T-helper 2 cell treated with Interferon-gamma antibody and Interleukin-4, amounts not matched to agents 5 μg/mL and 100 μg/mL, for 36 hours (primary cell): ENCODE measurements at regions not wholly inside any gene's neighbourhood (a gene's known extent, or its start where the extent isn't known, plus 50 kb on each side); places are given as distances from the start of the nearest gene placed in this dataset.

Source experiments
- DNase-seq: peaks from one replicate; pipeline ENCODE4 v3.0.0; 2021; ENCODE audit warnings: low spot score
- H3K27ac Mint-ChIP-seq: one replicate; pipeline ENCODE4 v1.8.0; 2021; ENCODE audit warnings: mild to moderate bottlenecking, mixed read lengths
- H3K27me3 Mint-ChIP-seq: one replicate; pipeline ENCODE4 v1.8.0; 2021; ENCODE audit warnings: low read depth, mixed read lengths
- H3K36me3 Mint-ChIP-seq: one replicate; pipeline ENCODE4 v1.8.0; 2021; ENCODE audit warnings: low read depth, mixed read lengths
- H3K4me1 Mint-ChIP-seq: one replicate; pipeline ENCODE4 v1.8.0; 2021; ENCODE audit warnings: low read depth, mixed read lengths
- H3K4me3 Mint-ChIP-seq: one replicate; pipeline ENCODE4 v1.8.0; 2022; ENCODE audit warnings: mild to moderate bottlenecking, moderate library complexity, mixed read lengths
- H3K9me3 Mint-ChIP-seq: one replicate; pipeline ENCODE4 v1.8.0; 2021; ENCODE audit warnings: mixed read lengths

GRCh38 chr10:60439641-60440040, 50.0 kb upstream of the ANK3 start:
- Mint-ChIP-seq H3K9me3 (no peaks in the 10 kb centered on the region), H3K4me3 (no peak overlapping the region), H3K36me3 (no peaks in the 10 kb centered on the region), H3K27ac (no peak overlapping the region), H3K27me3 (no peaks in the 10 kb centered on the region), H3K4me1 (no peaks in the 10 kb centered on the region)
- DNase-seq = no peak
